ENCODE measurements at regions not wholly inside any gene's neighbourhood (a gene's known extent, or its start where the extent isn't known, plus 50 kb on each side); places are given as distances from the start of the nearest gene placed in this dataset.

- FAIRE-seq = no peak
These were observed 668.0 kb downstream of the ETS1 start for GRCh38 chr11:127919206-127920000.

- FAIRE-seq = no peak
These were observed 685.0 kb downstream of the ETS1 start for GRCh38 chr11:127902382-127902781.

GRCh38 chr11:127898422-127899365, 688.7 kb downstream of the ETS1 start:
- no peak for FAIRE-seq

GRCh38 chr11:127895776-127896175, 691.6 kb downstream of the ETS1 start:
- no peak for FAIRE-seq

- no peak for FAIRE-seq
These were observed 693.0 kb downstream of the ETS1 start for GRCh38 chr11:127894316-127894715.

- no peak for FAIRE-seq
These were observed 697.2 kb downstream of the ETS1 start for GRCh38 chr11:127890030-127890615.

- FAIRE-seq = no peak
These were observed 699.0 kb downstream of the ETS1 start for GRCh38 chr11:127888386-127888785.

- no peak for FAIRE-seq
These were observed 712.2 kb downstream of the ETS1 start for GRCh38 chr11:127875131-127875530.

- FAIRE-seq = no peak
These were observed 713.9 kb downstream of the ETS1 start for GRCh38 chr11:127873478-127873877.

- no peak for FAIRE-seq
These were observed 721.2 kb downstream of the ETS1 start for GRCh38 chr11:127866109-127866508.

- no peak for FAIRE-seq
These were observed 722.5 kb downstream of the ETS1 start for GRCh38 chr11:127864861-127865260.

GRCh38 chr11:127862406-127862805, 725.0 kb downstream of the ETS1 start:
- no peak for FAIRE-seq

GRCh38 chr11:127859941-127860354, 727.4 kb downstream of the ETS1 start:
- no peak for FAIRE-seq

- FAIRE-seq = no peak
These were observed 742.5 kb downstream of the ETS1 start for GRCh38 chr11:127844876-127845275.

GRCh38 chr11:127843483-127844396, 743.6 kb downstream of the ETS1 start:
- no peak for FAIRE-seq

GRCh38 chr11:127825183-127825582, 762.2 kb downstream of the ETS1 start:
- no peak for FAIRE-seq

GRCh38 chr11:127818625-127819024, 768.7 kb downstream of the ETS1 start:
- FAIRE-seq = no peak

GRCh38 chr11:127816962-127817361, 770.4 kb downstream of the ETS1 start:
- FAIRE-seq = no peak

- FAIRE-seq = no peak
These were observed 772.0 kb downstream of the ETS1 start for GRCh38 chr11:127815331-127815730.

GRCh38 chr11:127806501-127806900, 780.9 kb downstream of the ETS1 start:
- no peak for FAIRE-seq

GRCh38 chr11:127805771-127806170, 781.6 kb downstream of the ETS1 start:
- no peak for FAIRE-seq

GRCh38 chr11:127804747-127805400, 782.5 kb downstream of the ETS1 start:
- FAIRE-seq = no peak

Data from islet of Langerhans (tissue), 1 donor.